NCI-H1105 (cell line): ENCODE measurements at regions not wholly inside any gene's neighbourhood (a gene's known extent, or its start where the extent isn't known, plus 50 kb on each side); places are given as distances from the start of the nearest gene placed in this dataset.
"Not testable (repeated sequence)": the region's sequence is repeated elsewhere in the genome, so short reads cannot be mapped to it uniquely, and the experiment has no call there.

Source experiments
- DNase-seq: peaks from one replicate; lab custom pipeline; 2025; lab: John Stamatoyannopoulos, UW

DNA sequence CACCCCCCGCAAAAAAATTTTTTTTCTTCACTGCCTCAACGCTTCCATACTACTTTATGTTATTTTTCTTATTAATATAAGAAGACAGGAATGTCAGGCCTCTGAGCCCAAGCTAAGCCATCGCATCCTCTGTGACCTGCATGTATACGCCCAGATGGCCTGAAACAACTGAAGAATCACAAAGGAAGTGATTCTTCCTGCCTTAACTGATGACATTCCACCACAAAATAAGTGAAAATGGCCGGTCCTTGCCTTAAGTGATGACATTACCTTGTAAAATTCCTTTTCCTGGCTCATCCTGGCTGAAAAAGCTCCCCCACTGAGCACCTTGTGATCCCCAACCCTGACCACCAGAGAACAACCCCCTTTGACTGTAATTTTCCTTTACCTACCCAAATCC is 258.7 kb upstream of the KCND2 start:
- not testable (repeated sequence) for DNase-seq

DNA sequence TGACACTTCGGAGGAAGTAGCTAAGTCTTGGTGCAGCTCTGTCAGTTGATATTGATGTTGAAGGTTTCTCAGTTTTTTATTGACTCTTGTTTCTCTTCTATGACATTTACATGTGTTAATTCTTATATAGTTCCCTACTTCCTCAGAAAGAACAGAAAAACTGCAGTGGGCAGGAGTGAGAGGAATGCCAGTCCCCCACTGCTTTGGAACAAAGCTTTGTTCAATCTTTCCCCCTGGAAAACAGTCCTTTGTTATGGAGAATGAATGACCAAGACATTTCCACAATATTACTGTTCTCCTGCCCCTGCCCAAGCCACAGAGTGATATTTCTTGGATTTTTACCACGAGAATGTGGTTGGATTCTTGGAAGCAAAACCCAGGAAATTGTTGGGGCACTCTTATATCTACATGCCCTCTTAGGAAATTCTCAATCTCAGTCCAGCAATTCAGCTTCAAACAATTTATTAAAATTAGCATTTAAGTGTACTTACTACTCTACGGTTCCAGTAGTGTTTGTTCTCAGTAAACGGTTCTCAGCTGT is 258.0 kb upstream of the KCND2 start:
- no peak for DNase-seq

DNA sequence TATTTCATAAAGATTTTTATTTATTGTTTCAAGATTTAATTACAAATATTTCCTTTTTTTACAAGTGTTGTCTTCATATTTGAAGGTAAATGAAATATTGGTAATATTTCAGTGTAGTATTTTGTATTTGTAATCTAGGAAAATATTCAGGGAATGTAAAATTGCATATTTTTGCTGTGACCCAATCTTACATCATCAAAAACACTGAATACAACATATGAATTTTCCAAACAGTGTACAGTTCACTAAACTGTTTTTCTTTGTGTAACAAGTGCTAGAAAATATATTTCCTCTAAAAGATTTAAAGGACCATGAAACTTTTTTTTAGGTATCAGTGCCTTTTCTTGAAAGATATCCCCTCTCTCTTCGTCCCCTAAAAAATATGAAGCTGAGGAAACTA is 251.9 kb upstream of the KCND2 start:
- no peak for DNase-seq

DNA sequence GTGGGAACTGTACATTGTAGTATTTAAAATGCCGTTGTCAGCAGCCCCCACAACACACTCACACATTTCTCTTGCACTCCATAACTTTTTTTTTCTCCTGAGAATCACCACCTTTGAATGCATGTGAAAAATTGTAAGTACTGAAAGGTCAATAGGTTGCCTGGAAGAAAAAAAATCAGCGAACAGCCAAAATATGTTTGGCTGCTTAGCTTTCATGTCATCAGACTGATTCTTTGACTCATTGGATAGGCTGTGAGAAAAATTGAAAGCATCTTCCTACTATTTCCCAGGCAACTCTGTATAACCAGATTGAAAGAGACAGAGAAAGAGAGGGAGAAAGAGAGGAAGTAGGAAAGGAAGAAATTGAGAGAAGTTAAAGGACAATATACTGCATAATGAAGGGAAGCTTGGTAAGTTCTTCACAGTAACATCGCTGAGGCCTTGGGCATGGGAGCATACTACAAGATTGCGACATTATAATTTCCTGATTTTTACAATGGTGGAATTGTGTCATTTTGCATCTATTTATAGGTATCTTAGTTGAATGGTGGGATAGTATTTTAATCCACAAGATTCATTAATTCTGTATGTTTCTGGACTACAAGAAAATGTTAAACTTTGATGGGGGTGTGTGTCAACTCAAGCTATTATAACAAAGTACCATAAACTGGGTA is 249.3 kb upstream of the KCND2 start:
- no peak for DNase-seq

DNA sequence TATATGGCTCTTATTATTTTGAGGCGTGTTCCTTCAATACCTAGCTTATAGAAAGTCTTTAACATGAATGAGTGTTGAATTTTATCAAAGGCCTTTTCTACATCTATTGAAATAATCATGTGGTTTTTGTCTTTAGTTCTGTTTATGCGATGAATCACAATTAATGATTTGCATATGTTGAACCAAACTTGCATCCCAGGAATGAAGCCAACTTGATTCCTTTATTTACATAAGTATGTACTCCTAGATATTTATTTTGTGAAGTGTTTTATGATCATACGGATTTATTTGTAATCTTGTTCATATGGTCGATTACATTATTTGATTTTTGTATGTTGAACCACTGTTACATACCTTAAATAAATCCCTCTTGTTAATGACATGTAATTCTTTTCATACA is 244.3 kb upstream of the KCND2 start:
- no peak for DNase-seq

DNA sequence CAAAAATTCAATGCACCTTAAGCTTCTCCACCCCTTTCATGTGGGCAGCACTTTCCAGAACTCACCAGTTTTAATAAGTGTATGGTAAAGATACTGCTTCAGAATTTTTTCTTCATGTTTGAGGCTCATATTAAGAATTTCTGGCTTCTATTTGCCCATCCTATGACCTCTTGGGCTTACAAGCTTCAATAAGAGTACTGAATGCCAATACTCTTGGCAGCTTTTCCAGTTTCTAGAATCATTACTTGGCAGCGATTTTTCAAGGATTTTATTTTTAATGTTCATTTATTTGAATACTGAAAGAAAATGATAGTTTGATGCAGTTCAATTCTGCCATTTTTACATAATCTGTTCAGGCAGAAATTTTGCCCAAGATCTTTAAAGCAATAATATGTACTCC is 242.1 kb upstream of the KCND2 start:
- no peak for DNase-seq

DNA sequence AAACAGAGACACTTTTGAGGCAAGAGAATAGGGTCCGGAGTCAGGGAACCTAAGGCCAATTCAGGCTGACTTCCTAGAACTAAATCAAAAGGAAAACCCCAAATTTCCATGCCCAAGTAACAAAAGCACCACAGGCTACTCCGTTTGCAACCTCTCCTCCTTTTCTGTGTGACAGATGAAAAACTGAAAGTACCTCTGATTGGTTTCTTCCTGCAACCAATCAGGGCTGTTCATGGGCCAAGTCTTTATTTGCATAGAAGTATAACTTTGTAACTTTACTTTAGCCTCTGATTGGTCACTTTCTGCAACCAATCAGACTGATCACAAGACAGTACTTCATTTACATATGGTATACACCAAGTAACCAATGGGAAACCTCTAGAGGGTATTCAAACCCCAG is 239.9 kb upstream of the KCND2 start:
- DNase-seq: no peak

DNA sequence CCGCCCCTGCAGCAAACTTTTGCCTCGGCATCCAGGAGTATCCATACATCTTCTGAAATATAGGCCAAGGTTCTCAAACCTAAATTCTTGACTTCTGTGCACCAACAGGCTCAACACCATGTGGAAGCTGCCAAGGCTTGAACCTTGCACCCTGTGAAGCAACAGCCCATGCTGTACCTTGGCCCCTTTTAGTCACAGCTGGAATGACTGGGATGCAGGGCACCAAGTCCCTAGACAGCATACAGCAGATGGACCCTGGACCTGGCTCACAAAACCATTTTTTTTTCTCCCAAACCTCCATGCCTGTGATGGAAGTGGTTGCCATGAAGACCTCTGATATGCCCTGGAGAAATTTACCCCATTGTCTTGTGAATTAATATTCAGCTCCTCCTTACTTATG is 233.8 kb upstream of the KCND2 start:
- no peak for DNase-seq

DNA sequence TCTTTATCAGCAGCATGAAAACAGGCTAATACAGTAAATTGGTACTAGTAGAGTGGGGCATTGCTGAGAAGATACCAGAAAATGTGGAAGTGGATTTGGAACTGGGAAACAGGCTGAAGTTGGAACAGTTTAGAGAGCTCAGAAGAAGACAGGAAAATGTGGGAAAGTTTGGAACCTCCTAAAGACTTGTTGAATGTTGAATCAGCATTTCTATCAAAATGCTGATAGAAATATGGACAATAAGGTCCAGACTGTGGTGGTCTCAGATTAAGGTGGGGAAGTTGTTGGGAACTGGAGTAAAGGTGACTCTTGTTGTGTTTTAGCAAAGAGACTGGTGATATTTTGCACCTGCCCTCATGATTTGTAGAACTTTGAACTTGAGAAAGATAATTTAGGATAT is 231.2 kb upstream of the KCND2 start:
- no peak for DNase-seq

DNA sequence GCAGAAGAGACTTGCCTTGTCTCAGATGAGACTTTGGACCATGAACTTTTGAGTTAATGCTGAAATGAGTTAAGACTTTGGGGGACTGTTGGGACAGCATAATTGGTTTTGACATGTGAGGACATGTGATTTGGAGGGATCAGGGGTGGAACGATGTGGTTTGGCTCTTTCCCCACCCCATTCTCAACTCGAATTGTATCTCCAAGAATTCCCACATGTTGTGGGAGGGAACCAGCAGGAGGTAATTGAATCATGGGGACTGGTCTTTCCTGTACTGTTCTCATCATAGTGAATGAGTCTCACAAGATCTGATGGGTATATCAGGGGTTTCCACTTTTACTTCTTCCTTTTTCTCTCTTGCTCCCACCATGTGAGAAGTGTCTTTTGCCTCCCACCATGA is 229.7 kb upstream of the KCND2 start:
- DNase-seq: no peak

DNA sequence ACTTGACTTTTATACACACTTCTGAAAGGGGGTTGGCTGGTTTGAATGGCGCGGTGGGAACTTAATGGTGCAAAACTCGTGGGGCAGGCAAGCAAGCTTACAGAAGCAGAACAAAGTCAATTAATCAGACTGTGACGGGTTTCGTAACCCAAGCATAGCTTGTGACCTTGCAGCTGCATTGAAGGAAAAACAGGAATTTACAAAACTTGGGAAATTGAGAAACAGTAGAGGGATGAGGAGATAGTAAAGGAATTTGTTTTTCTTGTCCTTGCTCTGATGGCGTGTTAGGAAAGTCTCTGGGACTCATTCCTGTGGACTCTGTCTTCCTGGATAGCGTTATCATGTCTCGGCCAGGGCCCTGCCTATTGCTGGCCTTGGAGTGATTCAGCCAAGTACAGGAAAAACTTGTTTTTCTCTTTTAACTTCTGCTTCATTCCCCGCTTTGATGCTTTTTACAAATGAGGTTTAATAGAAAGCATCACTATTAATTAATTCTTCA is 220.0 kb upstream of the KCND2 start:
- no peak for DNase-seq

DNA sequence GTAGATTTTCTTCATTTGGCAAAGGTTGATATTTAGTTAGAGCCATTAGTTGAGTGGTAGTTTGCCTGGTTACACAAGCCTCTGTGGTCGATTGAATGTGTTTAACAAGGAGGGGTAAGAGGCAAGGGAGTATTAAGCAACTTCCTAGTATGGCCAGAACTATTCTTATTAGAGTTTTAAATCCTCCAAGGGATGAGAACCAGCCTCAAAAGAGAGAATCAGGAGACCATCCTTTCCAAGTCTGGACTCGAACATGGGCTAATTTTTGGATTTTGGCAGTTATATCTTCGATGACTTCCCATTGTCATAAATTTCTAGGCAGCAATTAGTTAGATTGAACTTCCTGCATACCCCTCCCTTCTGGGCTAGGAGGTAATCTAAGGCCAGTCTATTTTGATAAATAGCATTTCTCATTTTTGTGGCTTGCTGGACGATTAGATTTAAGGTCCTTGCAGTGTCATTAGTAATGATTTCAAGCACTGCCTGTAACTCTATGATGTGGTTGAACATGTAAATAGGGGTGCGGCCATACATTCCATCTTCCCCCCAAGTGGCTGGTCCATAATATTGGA is 219.5 kb upstream of the KCND2 start:
- no peak for DNase-seq

DNA sequence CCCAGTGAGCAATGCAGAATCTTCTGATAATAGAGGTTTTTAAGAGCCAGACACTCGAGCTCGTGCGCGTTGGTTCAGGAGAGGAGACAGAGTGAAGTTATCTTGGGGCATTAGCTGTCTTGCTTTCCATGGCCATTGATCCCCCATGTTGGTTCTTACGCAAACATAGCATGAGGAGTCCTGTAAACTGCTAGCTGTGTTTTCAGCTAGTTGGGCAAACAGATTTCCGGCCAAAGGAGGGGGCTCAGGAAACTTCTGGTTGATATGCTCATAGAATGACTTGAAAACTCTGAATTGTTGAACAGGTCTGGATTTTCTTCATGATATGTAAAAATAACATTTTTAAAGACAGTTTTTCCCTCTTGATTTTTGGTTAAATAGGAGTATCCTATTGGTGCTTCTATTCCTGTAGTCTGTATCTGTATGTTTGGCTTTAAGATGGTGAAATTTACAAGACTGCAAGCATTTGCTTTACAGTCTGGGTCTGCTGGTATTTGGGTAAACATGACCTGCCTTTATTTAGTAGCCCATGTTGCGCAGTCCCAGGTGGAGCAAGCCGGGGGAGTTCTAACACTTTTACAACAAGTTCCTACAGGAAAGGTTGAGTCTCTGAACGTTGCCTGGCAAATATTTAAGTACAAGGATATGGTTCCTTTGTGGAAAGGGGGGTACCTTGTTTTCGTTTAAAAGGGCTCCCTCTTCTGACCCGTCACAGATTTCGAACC is 218.4 kb upstream of the KCND2 start:
- DNase-seq: no peak

DNA sequence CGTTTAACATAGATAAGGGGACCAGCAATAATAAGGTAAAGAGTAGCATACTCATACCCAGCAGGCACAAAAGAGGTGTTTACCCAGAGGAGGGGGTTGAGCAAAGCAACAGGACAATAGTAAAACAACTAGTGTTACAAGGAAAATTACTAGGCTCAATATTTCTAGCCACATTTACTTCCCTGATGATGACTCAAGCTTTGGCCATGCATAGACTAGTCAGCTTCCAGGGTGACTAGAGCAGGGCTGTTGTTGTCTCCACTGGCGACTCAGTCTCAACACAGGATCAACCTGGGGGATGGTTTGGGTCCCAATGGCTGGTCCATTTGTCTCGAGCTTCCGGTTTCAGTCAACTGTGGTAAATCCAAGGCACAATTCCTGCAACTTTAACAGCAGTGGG is 217.7 kb upstream of the KCND2 start:
- no peak for DNase-seq

DNA sequence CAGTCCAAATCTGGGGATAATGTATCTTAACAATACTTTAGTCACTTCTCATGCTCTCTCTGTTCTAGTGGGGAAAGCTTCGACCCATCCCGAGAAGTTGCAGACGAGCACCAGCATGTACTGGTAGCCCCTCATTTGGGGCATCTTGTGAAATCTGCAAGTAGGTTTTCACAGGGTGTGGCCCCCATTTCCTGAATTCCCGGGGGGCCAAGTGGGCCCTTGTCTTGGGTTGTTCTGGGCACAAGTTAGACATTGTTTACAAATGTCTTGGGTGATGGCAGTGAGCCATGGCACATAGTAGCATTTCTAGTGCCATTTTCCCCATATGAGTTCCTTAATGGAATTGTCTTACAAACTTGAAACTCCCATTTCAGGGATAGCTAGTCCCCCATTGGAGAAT is 216.7 kb upstream of the KCND2 start:
- no peak for DNase-seq

DNA sequence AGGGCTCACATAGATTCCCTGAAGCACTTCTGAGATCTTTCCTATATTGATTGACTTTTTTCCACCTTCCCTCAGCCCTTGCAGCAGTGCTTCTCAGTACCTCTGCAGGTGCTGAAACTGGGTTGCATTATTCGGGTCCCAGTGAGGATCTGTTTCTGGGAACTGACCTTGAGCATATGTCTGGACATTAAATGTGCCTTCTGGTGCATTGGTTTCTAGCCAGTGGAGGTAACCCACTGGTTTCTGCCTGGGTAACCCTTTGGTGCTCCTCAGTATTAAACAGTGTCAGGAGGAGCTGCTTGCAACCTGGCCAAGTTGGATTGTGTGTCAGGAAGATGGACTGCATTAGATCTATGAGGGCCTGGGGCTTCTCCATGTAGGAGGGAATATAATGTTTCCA is 213.3 kb upstream of the KCND2 start:
- DNase-seq: no peak

DNA sequence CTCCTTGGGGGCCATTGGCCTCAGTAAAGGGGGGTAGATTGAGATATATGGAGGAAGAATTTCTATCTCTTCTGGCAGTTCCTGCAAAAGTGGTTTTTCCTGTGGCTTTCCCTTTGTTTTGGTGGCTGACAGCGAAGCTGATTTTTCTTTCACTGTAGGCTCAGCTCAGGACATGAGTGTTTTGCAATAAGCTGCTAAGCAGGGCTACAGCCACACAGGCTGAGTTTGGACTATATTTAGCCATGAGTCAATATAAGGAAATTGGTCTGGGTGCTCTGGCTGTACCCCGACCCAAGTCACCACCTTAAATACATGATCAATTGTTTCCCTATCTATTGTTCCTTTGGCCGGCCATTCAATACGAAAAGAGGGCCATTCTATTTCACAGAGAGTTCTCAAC is 212.7 kb upstream of the KCND2 start:
- no peak for DNase-seq

DNA sequence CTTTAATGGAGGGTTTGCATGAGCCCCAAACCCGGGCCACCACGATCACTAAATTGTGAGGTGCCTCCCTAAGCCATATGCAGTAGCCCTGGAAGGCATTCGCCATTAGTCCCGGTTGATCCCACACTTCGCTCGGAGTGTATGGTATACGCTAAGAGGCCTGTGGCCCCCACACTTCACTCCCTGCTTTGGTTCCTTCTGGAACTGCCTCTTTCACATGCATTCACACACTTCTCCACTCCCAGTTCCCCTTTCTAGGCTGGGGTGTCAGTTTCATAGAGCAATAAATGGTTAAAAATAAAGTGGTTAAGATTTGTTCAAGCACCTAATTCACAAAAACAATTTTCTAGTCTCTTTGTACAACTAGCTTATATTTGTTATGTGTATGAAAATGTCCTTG is 212.1 kb upstream of the KCND2 start:
- no peak for DNase-seq

DNA sequence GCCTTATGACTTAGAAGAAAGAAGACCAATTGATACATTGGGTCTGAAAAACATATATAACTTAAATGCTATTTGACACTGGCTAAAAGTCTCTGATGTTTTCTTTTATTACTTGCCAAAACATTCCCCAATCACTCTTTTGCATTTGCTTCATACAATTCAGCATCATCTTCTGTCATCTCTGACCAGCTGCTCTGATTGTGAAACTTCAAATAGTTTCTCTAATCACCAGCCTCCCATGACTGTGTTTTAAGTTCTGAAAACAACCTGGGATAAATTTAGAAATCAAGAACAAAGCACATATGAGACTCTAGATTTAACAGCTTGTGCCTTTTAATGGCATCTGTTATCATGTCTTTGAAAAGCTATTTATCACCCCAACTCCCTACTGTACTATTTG is 208.4 kb upstream of the KCND2 start:
- DNase-seq: no peak

DNA sequence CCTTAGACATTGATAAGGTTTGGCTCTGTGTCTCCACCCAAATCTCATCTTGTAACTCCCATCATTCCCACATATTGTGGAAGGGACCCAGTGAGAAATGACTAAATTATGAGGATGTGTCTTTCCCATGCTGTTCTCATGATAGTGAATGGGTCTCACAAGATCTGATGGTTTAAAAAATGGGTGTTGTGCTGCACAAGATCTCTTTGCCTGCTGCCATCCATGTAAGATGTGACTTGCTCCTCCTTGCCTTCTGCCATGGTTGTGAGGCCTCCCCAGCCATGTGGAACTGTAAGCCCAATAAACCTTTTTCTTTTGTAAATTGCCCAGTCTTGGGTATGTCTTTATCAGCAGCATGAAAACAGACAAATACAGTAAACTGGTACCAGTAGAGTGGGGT is 206.1 kb upstream of the KCND2 start:
- not testable (repeated sequence) for DNase-seq

DNA sequence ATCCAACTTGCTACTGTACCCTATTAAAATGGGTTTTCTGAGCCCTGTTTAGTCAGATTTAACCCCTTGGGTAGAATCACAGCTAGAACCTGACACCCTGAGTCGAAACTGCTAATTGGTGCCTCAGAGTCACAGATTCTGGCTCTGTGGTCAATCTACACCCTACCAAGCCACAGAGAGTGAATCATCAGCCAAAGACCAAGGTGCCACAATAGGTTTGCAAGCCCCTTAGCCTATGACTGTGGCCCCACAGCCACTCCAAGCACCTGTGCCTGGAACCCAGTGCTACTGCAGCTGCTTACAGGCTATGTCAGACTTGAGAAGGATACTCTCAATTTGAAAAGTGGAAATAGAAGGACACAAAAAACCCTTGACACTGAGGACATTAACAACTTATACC is 202.8 kb upstream of the KCND2 start:
- DNase-seq: no peak

DNA sequence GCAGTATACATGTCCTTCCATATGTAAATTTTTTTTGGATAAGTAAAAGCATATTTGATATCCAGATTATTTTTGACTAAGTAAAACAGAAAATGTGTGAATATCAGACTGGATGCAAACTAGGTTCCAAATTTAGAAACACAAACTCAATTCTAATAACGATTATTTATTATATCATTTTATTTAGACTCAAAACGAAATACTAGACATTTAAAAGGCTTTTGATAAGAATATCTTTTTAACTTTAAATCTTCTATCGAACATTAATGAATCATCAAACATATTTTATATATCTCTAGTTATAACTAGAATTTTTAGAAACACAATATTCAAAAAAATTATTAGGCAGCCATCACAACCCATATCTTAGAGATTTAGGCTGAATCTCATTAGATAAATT is 195.2 kb upstream of the KCND2 start:
- DNase-seq: no peak

DNA sequence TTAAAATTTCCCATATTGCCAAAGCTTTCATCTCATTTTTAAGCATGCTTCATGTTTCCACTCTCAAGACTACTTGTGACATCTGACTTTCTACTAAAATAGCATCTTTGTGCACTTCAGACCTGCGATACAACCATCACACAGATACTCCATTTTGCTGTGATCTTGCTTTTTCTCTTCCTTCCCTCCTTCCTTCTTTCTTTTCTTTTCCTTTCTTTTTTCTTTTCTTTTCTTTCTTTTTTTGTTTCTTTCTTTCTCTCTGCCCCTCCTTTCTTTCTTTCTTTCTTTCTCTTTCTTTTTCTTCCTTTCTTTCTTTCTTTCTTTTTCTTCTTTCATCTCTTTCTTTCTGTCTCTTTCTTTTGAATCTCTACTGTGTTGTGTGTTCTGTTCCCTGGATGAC is 194.0 kb upstream of the KCND2 start:
- DNase-seq: no peak
